ENCODE measurements at regions not wholly inside any gene's neighbourhood (a gene's known extent, or its start where the extent isn't known, plus 50 kb on each side); places are given as distances from the start of the nearest gene placed in this dataset.

DNA sequence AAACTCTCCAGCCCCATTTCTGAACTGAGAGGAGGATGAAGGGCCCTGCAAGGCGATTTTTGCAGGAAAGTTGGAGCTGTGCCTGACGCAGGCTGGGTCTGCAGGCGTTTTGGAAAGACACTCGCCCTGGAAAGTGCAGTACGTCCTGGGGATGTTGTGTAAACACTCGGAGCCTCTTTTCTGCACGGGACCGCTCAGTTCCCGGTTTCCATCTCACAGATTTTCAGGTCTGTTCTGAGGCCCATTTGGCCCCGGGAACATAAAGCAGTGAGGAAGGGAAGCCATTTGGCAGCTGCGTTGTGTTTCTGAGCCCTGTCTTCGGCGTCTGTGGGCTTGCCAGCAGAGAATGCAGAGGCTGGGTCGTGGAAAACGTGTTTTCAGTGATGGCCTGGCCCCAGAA is 655.0 kb upstream of the MGMT start:
- H3K4me3 Mint-ChIP-seq, result no peak overlapping the region
- H3K9me3 Mint-ChIP-seq, result no peaks in the 10 kb centered on the region
- H3K27me3 Mint-ChIP-seq, result peaks cover 6% of the 10 kb centered on the region
- H3K4me1 Mint-ChIP-seq (ENCODE audit: low read depth), result no peaks in the 10 kb centered on the region
- H3K27ac Mint-ChIP-seq, result no peak overlapping the region
- no peaks in the 10 kb centered on the region for H3K36me3 Mint-ChIP-seq (ENCODE audit: low read depth)

DNA sequence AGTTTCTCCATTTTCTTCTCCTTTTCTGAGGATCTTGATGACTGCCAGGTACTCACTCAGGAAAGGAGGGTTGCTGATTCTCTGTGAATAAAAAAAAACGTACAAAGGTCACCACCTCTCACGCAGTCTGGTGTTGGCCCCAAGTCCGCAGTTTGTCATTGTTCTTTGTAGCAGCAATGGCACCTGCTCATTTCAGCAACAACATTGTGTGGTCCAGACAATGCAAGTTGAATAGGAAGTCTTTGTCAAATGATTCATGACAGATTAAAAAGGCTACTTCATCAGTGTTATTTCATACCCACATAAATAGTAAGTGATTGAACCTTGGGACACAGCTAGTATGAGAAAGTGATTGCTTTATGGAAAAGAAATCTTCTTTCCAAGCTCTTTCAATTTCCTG is 653.5 kb upstream of the MGMT start:
- Mint-ChIP-seq H3K36me3 (ENCODE audit: low read depth) (no peaks in the 10 kb centered on the region), H3K4me3 (no peak overlapping the region), H3K27me3 (peaks cover 6% of the 10 kb centered on the region), H3K9me3 (no peaks in the 10 kb centered on the region), H3K4me1 (ENCODE audit: low read depth) (no peaks in the 10 kb centered on the region), H3K27ac (no peak overlapping the region)

DNA sequence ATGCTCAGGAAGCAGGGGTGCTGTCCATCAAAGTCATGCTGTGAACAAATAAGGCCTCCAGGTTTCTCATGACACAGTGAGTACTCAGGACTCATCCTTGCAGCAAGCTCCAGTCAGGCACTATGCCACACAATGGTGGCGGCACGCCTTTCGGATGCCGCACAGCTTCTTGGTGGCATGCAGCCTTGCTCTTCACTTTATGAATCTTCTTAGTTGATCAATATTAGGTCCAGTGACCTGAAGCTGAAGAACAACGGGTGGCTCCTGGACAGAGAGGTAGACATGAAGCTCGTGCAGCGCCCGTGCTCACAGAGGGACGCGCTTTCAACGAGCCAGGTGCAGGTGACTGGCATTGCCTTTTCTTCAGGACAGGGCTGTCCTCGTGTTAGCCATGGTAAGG is 653.0 kb upstream of the MGMT start:
- H3K36me3 Mint-ChIP-seq (ENCODE audit: low read depth), result no peaks in the 10 kb centered on the region
- no peak overlapping the region for H3K4me3 Mint-ChIP-seq
- peaks cover 6% of the 10 kb centered on the region for H3K27me3 Mint-ChIP-seq
- no peak overlapping the region for H3K27ac Mint-ChIP-seq
- H3K9me3 Mint-ChIP-seq, result no peaks in the 10 kb centered on the region
- no peaks in the 10 kb centered on the region for H3K4me1 Mint-ChIP-seq (ENCODE audit: low read depth)

DNA sequence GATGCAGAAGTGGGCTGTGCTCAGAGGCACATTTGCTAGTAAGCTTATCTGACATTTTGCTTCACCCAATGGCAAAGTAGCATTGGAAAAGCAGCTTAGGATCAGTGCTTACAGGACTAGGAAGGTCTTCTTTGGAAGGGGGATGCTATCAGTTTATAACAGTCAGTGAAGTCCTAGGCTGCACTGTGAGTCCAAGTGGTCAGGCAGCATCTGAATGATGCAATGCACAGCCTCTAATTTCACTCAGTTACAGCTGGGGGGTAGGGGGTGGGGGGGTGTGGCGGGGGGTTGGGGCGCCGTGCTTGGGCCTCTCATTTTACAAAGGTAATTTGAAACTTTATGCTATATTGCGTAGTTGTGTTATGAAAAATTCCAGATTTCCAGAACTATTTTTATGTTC is 652.3 kb upstream of the MGMT start:
- peaks cover 6% of the 10 kb centered on the region for H3K27me3 Mint-ChIP-seq
- no peak overlapping the region for H3K27ac Mint-ChIP-seq
- H3K36me3 Mint-ChIP-seq (ENCODE audit: low read depth), result no peaks in the 10 kb centered on the region
- H3K9me3 Mint-ChIP-seq, result no peaks in the 10 kb centered on the region
- no peak overlapping the region for H3K4me3 Mint-ChIP-seq
- H3K4me1 Mint-ChIP-seq (ENCODE audit: low read depth), result no peaks in the 10 kb centered on the region

DNA sequence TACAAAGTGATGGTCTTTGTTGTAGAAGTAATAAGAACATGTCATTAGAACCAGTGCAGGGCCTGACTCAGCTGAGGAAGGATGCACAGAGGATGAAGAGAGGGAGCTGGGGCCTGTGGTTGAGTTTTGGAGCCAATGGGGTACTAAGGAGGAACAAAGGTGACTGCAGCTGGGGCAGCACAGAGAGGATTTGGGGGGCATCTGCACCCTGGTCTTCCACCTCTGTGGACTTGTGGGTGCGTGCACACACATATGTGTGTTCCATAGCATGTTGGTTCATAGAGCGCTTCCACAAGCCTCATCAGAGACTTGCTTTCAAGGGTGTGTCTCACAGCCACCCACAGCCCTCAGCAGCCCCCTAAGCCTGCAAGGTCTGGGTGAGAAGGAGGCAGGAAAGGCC is 650.3 kb upstream of the MGMT start:
- Mint-ChIP-seq H3K9me3 (no peaks in the 10 kb centered on the region), H3K4me3 (no peak overlapping the region), H3K27ac (no peak overlapping the region), H3K4me1 (ENCODE audit: low read depth) (no peaks in the 10 kb centered on the region), H3K36me3 (ENCODE audit: low read depth) (no peaks in the 10 kb centered on the region), H3K27me3 (peaks cover 3% of the 10 kb centered on the region)

DNA sequence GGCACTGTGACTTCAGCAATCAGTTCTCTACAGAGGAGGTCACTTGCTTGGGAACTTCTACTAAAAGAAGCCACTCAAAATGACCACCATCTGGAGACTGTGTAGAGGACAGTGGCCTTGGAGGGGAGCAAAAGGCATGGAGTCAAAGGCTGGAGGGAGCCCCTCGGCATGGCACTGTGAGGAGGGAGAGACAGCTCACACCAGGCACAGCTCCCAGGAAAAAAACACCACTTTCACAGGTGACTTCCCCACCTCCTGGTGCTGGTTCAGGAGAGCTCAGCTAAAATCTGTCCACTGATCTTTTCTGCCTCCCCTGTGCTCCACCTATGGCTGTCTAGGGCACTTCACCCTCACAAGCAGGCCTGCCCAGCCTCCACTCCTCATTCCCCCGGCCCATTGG is 649.4 kb upstream of the MGMT start:
- Mint-ChIP-seq H3K27ac (no peak overlapping the region), H3K4me1 (ENCODE audit: low read depth) (no peaks in the 10 kb centered on the region), H3K9me3 (no peaks in the 10 kb centered on the region), H3K27me3 (peaks cover 3% of the 10 kb centered on the region), H3K4me3 (no peak overlapping the region), H3K36me3 (ENCODE audit: low read depth) (no peaks in the 10 kb centered on the region)

DNA sequence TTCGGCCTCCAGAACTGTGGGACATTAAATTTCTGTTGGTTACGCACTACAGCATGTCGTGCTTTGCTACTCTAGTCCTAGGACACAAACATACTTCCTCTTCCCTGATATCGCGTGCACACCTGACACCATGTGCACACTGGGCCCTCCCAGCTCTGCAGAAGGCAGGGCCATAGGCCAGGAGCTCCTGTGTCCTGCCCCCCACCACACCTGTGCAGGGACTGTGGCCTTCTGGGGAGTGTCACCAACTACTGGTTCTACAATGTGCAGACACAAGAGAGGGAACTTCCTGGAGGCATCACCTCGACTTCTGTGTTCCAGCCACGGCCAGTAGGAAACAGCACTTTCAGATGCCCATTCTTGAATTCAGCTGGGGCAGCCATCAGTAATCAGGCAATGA is 646.4 kb upstream of the MGMT start:
- H3K4me1 Mint-ChIP-seq (ENCODE audit: low read depth), result no peaks in the 10 kb centered on the region
- no peaks in the 10 kb centered on the region for H3K9me3 Mint-ChIP-seq
- H3K27ac Mint-ChIP-seq, result no peak overlapping the region
- no peak overlapping the region for H3K4me3 Mint-ChIP-seq
- H3K27me3 Mint-ChIP-seq, result peaks cover under 1% of the 10 kb centered on the region
- H3K36me3 Mint-ChIP-seq (ENCODE audit: low read depth), result no peaks in the 10 kb centered on the region

DNA sequence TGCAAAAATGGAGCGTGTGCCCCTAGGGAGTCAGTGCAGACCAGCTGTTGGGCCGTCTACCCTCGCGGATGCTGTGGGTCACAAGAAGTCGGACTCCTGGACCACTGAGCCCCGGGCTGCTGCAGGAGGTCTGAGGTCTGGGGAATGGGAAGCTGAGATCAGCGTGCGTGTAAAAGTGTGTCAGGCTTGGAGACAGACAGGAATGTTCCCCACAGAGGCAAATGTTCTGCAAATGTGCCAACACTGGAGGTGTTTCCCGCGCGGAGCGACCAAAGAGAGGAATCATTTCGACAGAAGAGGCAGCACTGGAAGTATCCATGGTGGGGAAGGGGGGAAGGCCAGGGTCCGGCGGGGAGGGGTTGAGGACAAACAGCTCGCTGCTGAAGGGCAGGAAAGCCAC is 643.8 kb upstream of the MGMT start:
- Mint-ChIP-seq H3K27me3 (peaks cover 4% of the 10 kb centered on the region), H3K27ac (no peak overlapping the region), H3K36me3 (ENCODE audit: low read depth) (no peaks in the 10 kb centered on the region), H3K4me1 (ENCODE audit: low read depth) (no peaks in the 10 kb centered on the region), H3K9me3 (no peaks in the 10 kb centered on the region), H3K4me3 (no peak overlapping the region)

DNA sequence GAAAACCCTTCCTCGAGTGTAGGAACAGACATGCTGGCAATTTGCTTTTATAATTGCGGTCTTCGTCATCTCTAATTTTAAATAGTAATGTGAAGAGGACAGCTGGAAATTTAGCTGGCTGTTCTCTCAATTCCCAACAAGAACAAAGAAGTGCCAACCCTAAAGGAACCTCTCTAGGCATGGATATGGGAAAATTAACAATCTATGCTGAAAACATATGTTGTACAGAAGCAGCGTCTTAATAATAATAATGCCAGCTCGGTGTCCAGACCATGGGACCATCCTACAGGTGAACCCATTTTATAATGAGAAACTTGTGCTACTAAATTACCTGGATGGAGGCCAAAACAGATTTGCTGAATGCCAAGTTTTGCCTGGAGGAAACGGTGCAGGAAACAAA is 641.4 kb upstream of the MGMT start:
- no peaks in the 10 kb centered on the region for H3K4me1 Mint-ChIP-seq (ENCODE audit: low read depth)
- no peak overlapping the region for H3K27ac Mint-ChIP-seq
- H3K4me3 Mint-ChIP-seq, result no peak overlapping the region
- no peaks in the 10 kb centered on the region for H3K36me3 Mint-ChIP-seq (ENCODE audit: low read depth)
- peaks cover 4% of the 10 kb centered on the region for H3K27me3 Mint-ChIP-seq
- H3K9me3 Mint-ChIP-seq, result no peaks in the 10 kb centered on the region

DNA sequence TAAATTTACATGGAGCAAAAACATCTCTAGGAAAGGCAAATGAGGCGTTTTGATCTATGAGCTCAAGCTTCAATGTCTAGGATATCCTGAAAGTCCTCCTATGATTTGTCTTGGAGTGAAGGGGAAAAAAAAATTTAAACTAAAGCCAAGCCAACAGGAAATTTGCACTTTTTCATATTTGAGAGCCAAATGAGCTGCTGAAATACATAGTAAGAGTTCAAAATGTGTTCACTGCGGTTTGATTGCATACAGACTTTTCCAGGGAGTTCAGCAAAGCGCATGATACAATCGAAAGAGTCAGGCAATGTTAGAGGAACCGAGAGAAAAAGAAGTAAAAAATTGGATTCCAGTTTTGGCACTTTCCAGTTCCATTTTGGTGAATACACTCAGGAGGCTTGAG is 633.4 kb upstream of the MGMT start:
- Mint-ChIP-seq H3K27ac (no peak overlapping the region), H3K9me3 (no peaks in the 10 kb centered on the region), H3K4me3 (no peak overlapping the region), H3K27me3 (no peaks in the 10 kb centered on the region), H3K36me3 (ENCODE audit: low read depth) (no peaks in the 10 kb centered on the region), H3K4me1 (ENCODE audit: low read depth) (no peaks in the 10 kb centered on the region)

DNA sequence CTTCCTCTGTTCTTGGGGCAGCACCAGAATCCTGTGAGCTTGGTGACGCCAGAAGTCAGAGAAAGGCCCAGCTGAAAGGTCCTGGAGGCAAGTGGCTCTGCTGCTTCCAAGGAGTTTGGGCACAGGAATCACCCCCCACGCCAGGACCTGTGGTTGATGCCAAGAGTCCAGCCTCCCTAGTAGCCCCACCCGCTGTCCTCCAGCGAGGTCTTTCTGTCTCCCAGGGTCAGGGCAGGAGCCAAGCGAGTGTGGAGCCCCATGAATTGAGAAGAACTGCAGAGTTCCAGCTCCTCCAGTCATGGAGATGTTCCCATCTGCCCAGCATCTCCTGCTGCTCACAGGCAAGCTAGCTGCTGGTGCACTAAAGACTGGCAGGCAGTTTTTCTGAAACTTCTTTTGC is 631.7 kb upstream of the MGMT start:
- H3K27me3 Mint-ChIP-seq, result peaks cover 3% of the 10 kb centered on the region
- no peaks in the 10 kb centered on the region for H3K36me3 Mint-ChIP-seq (ENCODE audit: low read depth)
- no peaks in the 10 kb centered on the region for H3K4me1 Mint-ChIP-seq (ENCODE audit: low read depth)
- H3K9me3 Mint-ChIP-seq, result no peaks in the 10 kb centered on the region
- H3K4me3 Mint-ChIP-seq, result no peak overlapping the region
- no peak overlapping the region for H3K27ac Mint-ChIP-seq

DNA sequence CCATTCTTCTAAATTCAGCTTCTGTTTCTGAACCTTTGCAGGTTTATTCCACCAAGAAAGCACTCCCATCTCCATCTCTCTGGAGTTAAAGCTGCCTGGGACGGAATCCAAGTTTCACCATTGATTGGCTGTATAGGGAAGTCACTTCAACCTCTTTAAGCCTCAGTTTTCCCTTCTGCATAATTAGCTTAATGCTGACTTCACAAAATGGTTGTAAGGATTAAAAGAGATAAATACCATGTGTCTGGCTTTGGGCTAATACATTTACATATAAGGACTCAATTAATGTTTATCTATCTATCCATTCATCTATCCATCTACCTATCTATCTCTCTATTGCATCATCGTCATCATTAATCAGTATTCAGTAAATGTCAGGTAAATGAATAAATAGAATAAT is 629.6 kb upstream of the MGMT start:
- H3K27me3 Mint-ChIP-seq, result peaks cover 16% of the 10 kb centered on the region
- H3K9me3 Mint-ChIP-seq, result no peaks in the 10 kb centered on the region
- no peaks in the 10 kb centered on the region for H3K36me3 Mint-ChIP-seq (ENCODE audit: low read depth)
- no peak overlapping the region for H3K27ac Mint-ChIP-seq
- H3K4me3 Mint-ChIP-seq, result no peak overlapping the region
- H3K4me1 Mint-ChIP-seq (ENCODE audit: low read depth), result no peaks in the 10 kb centered on the region

DNA sequence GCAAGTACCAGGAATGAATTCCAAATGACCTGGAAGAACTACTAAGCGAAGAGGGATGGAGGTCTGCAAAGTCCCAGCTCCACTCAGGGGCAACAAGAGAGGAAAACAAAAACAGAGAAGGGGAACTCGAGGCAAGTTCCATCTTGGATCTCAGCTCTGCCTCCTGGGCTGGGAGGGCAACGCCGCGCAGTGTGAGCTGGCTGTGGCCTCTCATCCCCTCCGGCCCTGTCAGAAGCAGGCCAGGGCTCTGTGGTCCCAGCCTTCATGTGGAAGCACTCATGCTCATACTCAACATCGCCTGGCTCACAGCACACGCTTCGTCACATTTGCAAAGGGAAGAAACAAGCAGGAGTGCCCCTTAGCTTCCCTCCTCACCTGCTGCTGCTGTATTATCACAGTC is 627.9 kb upstream of the MGMT start:
- Mint-ChIP-seq H3K27me3 (peaks cover 22% of the 10 kb centered on the region), H3K27ac (no peak overlapping the region), H3K36me3 (ENCODE audit: low read depth) (no peaks in the 10 kb centered on the region), H3K4me3 (no peak overlapping the region), H3K4me1 (ENCODE audit: low read depth) (no peaks in the 10 kb centered on the region), H3K9me3 (no peaks in the 10 kb centered on the region)

DNA sequence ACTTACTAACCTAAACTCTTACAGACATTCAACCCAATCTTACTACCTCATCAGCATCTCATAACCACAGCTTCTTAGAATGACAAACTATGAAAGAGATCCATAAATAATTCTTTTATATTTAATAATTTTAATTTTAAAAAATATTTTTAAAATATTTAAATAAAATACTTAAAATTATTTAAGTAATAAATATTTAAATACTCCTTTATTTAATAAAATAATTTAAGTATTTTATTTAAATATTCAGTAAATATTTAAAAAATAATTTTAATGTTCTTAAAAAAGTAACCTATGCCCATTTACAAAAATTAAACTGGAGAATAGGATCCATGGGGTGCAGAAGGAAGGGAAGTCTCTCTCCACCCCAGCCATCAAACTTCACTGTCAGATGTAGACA is 627.3 kb upstream of the MGMT start:
- H3K27me3 Mint-ChIP-seq, result peaks cover 22% of the 10 kb centered on the region

DNA sequence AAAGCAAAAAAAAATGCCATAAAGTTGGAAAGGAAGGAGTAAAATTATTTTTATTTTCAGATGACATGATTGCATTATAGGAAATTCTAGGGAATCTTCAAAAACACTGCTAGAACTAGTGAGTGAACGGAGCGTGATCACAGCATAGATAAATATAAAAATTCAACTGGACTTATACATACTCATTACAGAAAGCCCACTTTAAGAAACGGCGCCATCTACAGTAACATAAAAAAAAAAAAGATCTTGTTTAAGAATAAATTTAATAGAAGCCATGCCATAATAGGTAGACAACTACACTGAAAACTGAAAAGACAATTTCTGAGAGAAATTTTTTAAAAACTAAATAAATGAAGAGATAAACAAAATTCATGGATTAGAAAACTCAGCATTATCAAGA is 623.1 kb upstream of the MGMT start:
- Mint-ChIP-seq H3K36me3 (ENCODE audit: low read depth) (no peaks in the 10 kb centered on the region), H3K27me3 (peaks cover 20% of the 10 kb centered on the region), H3K4me1 (ENCODE audit: low read depth) (no peaks in the 10 kb centered on the region), H3K9me3 (no peaks in the 10 kb centered on the region), H3K27ac (no peak overlapping the region), H3K4me3 (no peak overlapping the region)

More for the DNA sequence above, 627.3 kb upstream of the MGMT start:
- no peaks in the 10 kb centered on the region for H3K9me3 Mint-ChIP-seq
- no peaks in the 10 kb centered on the region for H3K4me1 Mint-ChIP-seq (ENCODE audit: low read depth)
- no peak overlapping the region for H3K27ac Mint-ChIP-seq
- H3K36me3 Mint-ChIP-seq (ENCODE audit: low read depth), result no peaks in the 10 kb centered on the region
- H3K4me3 Mint-ChIP-seq, result no peak overlapping the region

DNA sequence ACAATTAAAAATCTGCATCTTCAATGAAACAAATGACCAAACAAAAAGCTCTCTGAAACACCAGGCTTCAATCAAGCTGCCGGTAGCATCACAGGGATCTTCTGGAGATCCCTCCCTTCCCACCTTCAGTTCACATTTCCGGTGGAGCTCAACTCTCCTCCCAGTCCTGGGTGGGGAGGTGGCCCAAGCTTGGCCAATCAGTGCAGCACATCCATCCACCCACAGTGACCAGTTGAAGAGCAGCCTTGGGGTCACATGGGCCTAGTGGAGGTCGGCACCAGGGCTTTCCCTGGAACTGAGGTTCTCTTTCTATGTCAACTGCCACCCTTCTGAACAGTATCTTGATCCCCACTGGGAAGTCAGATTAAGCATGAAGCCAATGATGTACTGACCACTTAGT is 620.1 kb upstream of the MGMT start:
- no peak overlapping the region for H3K4me3 Mint-ChIP-seq
- no peaks in the 10 kb centered on the region for H3K4me1 Mint-ChIP-seq (ENCODE audit: low read depth)
- no peaks in the 10 kb centered on the region for H3K9me3 Mint-ChIP-seq
- H3K36me3 Mint-ChIP-seq (ENCODE audit: low read depth), result no peaks in the 10 kb centered on the region
- H3K27ac Mint-ChIP-seq, result no peak overlapping the region
- peaks cover 9% of the 10 kb centered on the region for H3K27me3 Mint-ChIP-seq

DNA sequence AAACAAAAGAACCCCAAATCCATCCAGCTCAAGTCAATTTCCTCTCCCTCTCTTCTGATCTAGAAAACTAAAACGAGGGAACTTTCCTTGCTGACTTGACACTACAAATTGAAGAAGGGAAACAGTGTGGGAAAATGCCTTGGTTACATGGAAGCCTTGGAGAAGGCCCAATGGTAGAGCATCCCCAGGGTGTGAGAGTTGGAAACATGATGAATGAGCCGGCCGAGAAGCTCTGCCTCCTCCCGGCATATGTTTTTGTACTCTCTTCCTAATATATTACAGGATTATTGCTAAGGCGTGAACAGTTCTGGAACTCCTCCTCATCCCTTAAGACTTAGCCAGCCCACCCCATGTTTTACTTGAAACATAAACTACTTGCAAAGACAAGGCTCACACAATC is 618.2 kb upstream of the MGMT start:
- H3K27ac Mint-ChIP-seq, result no peak overlapping the region
- H3K9me3 Mint-ChIP-seq, result no peaks in the 10 kb centered on the region
- no peaks in the 10 kb centered on the region for H3K4me1 Mint-ChIP-seq (ENCODE audit: low read depth)
- H3K4me3 Mint-ChIP-seq, result no peak overlapping the region
- peaks cover 3% of the 10 kb centered on the region for H3K27me3 Mint-ChIP-seq
- no peaks in the 10 kb centered on the region for H3K36me3 Mint-ChIP-seq (ENCODE audit: low read depth)

Measured in stimulated activated naive CD8-positive, alpha-beta T cell treated with anti-CD3 and anti-CD28 coated beads, Interleukin-15, Interleukin-2, amounts not matched to agents 100 ng/mL and 50 ng/mL, for 24 hours (primary cell).